ENCODE measurements at regions not wholly inside any gene's neighbourhood (a gene's known extent, or its start where the extent isn't known, plus 50 kb on each side); places are given as distances from the start of the nearest gene placed in this dataset.
"Not testable (repeated sequence)": the region's sequence is repeated elsewhere in the genome, so short reads cannot be mapped to it uniquely, and the experiment has no call there.

DNA sequence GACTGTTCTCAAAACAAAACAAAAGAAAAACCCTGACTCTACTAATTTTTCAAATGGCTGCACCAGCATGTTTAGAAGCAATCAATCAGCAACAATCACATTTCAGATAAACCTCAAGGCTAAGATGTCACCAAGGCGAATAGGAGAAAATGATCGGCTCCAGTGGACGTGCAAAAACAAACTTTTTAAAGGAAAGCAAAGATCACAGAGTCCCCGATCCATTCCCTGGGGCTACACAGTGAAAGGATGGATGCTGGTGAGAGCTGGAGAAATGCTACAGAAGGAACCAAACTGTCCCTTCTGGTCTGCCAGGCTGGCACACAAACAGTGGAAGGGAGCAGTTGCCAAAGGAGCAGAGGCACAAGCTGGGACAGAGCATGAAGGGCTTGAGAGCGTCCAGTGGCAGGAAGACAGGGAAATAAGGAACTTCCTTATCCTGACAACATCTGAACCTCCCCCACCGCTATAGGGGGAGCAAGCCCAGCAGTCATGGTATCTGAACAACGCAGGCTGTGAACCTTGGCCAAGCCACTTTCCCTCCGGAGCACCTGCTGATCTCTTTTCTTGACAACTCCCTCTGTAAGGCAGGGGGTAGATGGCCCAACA lies 73.7 kb upstream of the HIVEP1 start:
- TF ChIP-seq, protein P1, sequence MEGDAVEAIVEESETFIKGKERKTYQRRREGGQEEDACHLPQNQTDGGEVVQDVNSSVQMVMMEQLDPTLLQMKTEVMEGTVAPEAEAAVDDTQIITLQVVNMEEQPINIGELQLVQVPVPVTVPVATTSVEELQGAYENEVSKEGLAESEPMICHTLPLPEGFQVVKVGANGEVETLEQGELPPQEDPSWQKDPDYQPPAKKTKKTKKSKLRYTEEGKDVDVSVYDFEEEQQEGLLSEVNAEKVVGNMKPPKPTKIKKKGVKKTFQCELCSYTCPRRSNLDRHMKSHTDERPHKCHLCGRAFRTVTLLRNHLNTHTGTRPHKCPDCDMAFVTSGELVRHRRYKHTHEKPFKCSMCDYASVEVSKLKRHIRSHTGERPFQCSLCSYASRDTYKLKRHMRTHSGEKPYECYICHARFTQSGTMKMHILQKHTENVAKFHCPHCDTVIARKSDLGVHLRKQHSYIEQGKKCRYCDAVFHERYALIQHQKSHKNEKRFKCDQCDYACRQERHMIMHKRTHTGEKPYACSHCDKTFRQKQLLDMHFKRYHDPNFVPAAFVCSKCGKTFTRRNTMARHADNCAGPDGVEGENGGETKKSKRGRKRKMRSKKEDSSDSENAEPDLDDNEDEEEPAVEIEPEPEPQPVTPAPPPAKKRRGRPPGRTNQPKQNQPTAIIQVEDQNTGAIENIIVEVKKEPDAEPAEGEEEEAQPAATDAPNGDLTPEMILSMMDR (IDR thresholded peaks at IDR 0.05; ENCODE audit: borderline replicate concordance, control extremely low read depth, extremely low read depth, insufficient read depth, missing control alignments): no peak
- in situ Hi-C loops (cut with MboI; ENCODE audit: low sequenced_read_pairs, unreplicated experiment): no loop called here
- DNase-seq (ENCODE audit: low spot score): no peak

DNA sequence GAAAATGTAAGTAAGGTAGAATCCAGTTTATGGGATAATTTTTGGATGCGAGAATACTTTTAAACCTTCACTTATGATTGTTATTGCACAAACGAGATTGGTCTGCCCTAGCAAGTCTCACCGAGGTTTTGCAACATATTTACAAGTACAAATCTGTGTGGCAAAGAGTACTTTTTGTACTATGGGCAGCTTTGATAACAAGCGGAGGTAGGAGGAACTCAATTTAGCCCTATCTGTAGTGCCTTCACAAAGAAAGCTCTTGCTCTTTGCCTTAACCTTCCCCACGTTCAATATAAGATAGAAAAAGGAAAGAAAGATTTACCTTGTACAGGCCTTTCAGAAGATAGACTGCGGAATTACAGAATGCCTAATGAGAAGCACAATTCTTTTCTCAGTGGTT lies 77.5 kb upstream of the HIVEP1 start:
- TF ChIP-seq, protein P1 (IDR thresholded peaks at IDR 0.05; ENCODE audit: borderline replicate concordance, control extremely low read depth, extremely low read depth, insufficient read depth, missing control alignments): no peak
- DNase-seq (ENCODE audit: low spot score): no peak
- in situ Hi-C loops (cut with MboI; ENCODE audit: low sequenced_read_pairs, unreplicated experiment): no loop called here

DNA sequence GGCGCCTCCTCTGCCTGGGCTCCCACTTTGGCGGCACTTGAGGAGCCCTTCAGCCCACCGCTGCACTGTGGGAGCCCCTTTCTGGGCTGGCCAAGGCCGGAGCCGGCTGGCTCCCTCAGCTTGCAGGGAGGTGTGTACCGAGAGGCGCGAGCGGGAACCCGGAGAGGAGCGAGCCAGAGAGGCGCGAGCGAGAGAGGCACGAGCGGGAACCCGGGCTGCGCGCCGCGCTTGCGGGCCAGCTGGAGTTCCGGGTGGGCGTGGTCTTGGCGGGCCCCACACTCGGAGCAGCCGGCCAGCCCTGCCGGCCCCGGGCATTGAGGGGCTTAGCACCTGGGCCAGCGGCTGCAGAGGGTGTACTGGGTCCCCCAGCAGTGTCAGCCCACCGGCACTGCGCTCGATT lies 79.2 kb upstream of the HIVEP1 start:
- in situ Hi-C loops (cut with MboI; ENCODE audit: low sequenced_read_pairs, unreplicated experiment); DNase-seq (ENCODE audit: low spot score): not testable (repeated sequence)

DNA sequence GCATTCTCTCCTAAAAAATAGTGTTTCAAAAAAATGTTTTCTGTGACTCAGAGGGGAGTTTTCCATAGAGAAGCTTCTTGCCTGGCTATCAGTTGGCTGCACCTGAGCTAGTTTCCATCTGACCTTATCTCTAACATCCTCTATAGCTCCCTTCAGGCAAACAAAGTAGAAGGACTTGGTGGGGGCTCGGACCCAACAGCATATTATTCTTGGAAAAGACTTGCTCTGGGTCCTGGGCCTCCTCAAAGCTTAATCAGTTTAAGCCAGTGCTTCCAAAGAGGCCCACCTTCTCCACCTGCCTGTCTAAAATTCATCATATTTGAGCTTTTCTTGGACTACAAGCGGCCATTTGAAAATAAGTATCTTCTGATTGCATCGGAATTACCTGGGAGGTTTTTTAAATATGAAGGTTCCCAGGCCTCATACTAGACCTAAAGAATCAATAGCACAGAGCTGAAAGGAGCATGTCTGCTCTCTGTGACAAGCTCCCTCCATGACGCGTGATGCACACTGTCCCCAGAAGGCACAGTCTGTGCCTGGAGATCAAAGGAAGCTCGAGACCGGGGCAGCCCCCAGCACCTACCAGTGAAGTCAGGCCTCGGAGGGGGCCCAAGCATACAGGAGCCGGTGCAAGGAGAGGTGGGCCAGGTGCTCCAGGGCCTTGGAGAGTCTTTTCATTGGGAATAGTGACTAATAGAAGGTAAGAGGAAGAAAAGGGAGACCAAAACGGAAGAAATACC lies 80.6 kb upstream of the HIVEP1 start:
- in situ Hi-C loops (cut with MboI; ENCODE audit: low sequenced_read_pairs, unreplicated experiment): no loop called here
- no peak for DNase-seq (ENCODE audit: low spot score)
- TF ChIP-seq, protein P1 (IDR thresholded peaks at IDR 0.05; ENCODE audit: borderline replicate concordance, control extremely low read depth, extremely low read depth, insufficient read depth, missing control alignments): no peak

DNA sequence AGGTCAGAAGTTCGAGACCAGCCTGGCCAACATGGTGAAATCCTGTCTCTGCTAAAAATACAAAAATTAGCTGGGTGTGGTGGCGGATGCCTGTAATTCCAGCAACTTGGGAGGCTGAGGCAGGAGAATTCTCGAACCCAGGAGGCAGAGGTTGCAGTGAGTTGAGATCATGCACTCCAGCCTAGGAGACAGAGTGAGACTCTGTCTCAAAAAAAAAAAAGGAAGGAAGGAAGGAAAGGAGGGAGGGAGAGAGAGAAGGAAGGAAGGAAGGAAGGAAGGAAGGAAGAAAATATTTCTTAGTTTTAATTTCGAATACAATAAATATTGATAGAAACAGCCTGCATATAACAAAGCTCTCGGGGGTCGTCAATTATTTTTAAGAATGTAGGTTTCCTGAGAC lies 81.3 kb upstream of the HIVEP1 start:
- in situ Hi-C loops (cut with MboI; ENCODE audit: low sequenced_read_pairs, unreplicated experiment); DNase-seq (ENCODE audit: low spot score): not testable (repeated sequence)

DNA sequence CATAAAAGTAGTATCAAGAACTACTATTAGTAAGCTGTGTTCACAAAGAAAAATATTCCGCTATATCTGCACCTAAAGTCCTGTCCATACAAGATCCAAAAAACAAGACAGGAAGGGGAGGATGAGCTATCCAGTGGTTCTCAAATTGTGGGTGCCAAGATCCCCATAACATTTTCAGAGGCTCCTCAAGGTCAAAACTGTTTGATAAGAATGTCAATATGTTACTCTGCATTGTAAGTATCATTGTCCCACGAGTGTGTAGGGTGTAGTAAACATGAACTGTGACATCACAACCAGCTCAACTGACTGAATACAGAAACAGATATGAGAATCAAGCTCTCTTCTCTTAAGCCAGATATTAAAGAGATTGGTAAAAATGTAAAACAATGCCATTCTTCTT lies 81.9 kb upstream of the HIVEP1 start:
- no peak for DNase-seq (ENCODE audit: low spot score)
- in situ Hi-C loops (cut with MboI; ENCODE audit: low sequenced_read_pairs, unreplicated experiment): no loop called here
- TF ChIP-seq, protein P1 (IDR thresholded peaks at IDR 0.05; ENCODE audit: borderline replicate concordance, control extremely low read depth, extremely low read depth, insufficient read depth, missing control alignments): no peak

DNA sequence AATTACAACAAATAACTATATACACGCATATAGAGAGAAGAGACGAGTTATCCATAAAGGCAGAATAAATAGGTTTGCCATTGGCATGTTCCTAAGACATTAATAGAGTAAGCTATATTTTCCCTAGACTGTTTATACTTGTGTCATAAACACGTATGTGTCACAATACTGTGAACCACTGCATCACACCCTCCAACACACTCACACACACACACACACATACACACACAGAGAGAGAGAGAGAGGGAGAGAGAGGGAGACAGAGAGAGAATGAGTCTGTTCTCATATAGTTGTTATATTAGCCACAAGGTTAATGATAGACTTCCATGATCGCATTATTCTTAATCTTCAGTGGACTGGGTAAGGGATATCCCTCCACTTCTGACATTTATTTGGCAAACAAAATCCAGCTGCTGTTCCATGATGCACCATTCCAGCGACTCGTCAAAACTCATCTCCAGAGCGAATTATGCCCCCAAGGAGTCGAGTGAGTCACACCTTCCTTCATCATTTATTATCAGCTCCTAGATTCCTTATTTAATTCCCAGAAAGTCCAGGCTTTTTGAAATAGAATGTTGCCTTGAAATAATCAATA lies 82.8 kb upstream of the HIVEP1 start:
- TF ChIP-seq, protein P1 (IDR thresholded peaks at IDR 0.05; ENCODE audit: borderline replicate concordance, control extremely low read depth, extremely low read depth, insufficient read depth, missing control alignments): no peak
- DNase-seq (ENCODE audit: low spot score): no peak

More for the DNA sequence above, 82.8 kb upstream of the HIVEP1 start:
- in situ Hi-C loops (cut with MboI; ENCODE audit: low sequenced_read_pairs, unreplicated experiment): no loop called here
